ENCODE measurements at regions not wholly inside any gene's neighbourhood (a gene's known extent, or its start where the extent isn't known, plus 50 kb on each side); places are given as distances from the start of the nearest gene placed in this dataset.
"Not testable (repeated sequence)": the region's sequence is repeated elsewhere in the genome, so short reads cannot be mapped to it uniquely, and the experiment has no call there.

GRCh38 chr16:77048085-77048484 is 142.9 kb upstream of the MON1B start:
- DNase-seq (no peak), ATAC-seq (no peak)
- no peaks in the 10 kb centered on the region for H3K4me1 Mint-ChIP-seq (ENCODE audit: low read depth)
- no peak overlapping the region for H3K4me3 Mint-ChIP-seq
- H3K27me3 Mint-ChIP-seq (ENCODE audit: low read depth): no peaks in the 10 kb centered on the region
- no peaks in the 10 kb centered on the region for H3K36me3 Mint-ChIP-seq (ENCODE audit: insufficient read depth)
- H3K9me3 Mint-ChIP-seq: no peaks in the 10 kb centered on the region

- Mint-ChIP-seq H3K27me3 (ENCODE audit: low read depth) (no peaks in the 10 kb centered on the region), H3K9me3 (no peaks in the 10 kb centered on the region), H3K4me3 (no peak overlapping the region), H3K36me3 (ENCODE audit: insufficient read depth) (no peaks in the 10 kb centered on the region), H3K4me1 (ENCODE audit: low read depth) (no peaks in the 10 kb centered on the region)
- ATAC-seq: no peak
- DNase-seq: no peak
Measured at GRCh38 chr16:77049577-77049976, 141.4 kb upstream of the MON1B start.

- H3K27me3 Mint-ChIP-seq (ENCODE audit: low read depth); H3K9me3 Mint-ChIP-seq; H3K4me1 Mint-ChIP-seq (ENCODE audit: low read depth); H3K36me3 Mint-ChIP-seq (ENCODE audit: insufficient read depth); H3K4me3 Mint-ChIP-seq; DNase-seq; ATAC-seq: not testable (repeated sequence)
Measured at GRCh38 chr16:77056597-77056996, 134.4 kb upstream of the MON1B start.

GRCh38 chr16:77057161-77057774 is 133.7 kb upstream of the MON1B start:
- no peak overlapping the region for H3K4me3 Mint-ChIP-seq

GRCh38 chr16:77059446-77059845 is 131.5 kb upstream of the MON1B start:
- Mint-ChIP-seq H3K27me3 (ENCODE audit: low read depth) (no peaks in the 10 kb centered on the region), H3K4me3 (no peak overlapping the region), H3K9me3 (peaks cover 8% of the 10 kb centered on the region), H3K4me1 (ENCODE audit: low read depth) (no peaks in the 10 kb centered on the region), H3K36me3 (ENCODE audit: insufficient read depth) (no peaks in the 10 kb centered on the region)
- DNase-seq (no peak), ATAC-seq (no peak)

More at GRCh38 chr16:77057161-77057774, 133.7 kb upstream of the MON1B start:
- no peaks in the 10 kb centered on the region for H3K4me1 Mint-ChIP-seq (ENCODE audit: low read depth)
- no peaks in the 10 kb centered on the region for H3K27me3 Mint-ChIP-seq (ENCODE audit: low read depth)
- H3K9me3 Mint-ChIP-seq: peaks cover 8% of the 10 kb centered on the region
- H3K36me3 Mint-ChIP-seq (ENCODE audit: insufficient read depth): no peaks in the 10 kb centered on the region
- DNase-seq: no peak
- ATAC-seq: no peak

- Mint-ChIP-seq H3K36me3 (ENCODE audit: insufficient read depth) (no peaks in the 10 kb centered on the region), H3K4me3 (no peak overlapping the region), H3K27me3 (ENCODE audit: low read depth) (no peaks in the 10 kb centered on the region), H3K4me1 (ENCODE audit: low read depth) (no peaks in the 10 kb centered on the region), H3K9me3 (peaks cover 8% of the 10 kb centered on the region)
- ATAC-seq (no peak), DNase-seq (no peak)
Measured at GRCh38 chr16:77060614-77061013, 130.4 kb upstream of the MON1B start.

- no peak overlapping the region for H3K4me3 Mint-ChIP-seq
- no peaks in the 10 kb centered on the region for H3K36me3 Mint-ChIP-seq (ENCODE audit: insufficient read depth)
- no peaks in the 10 kb centered on the region for H3K27me3 Mint-ChIP-seq (ENCODE audit: low read depth)
- H3K4me1 Mint-ChIP-seq (ENCODE audit: low read depth): no peaks in the 10 kb centered on the region
- no peaks in the 10 kb centered on the region for H3K9me3 Mint-ChIP-seq
- ATAC-seq (no peak), DNase-seq (no peak)
Measured at GRCh38 chr16:77062878-77063675, 127.9 kb upstream of the MON1B start.

- ATAC-seq (no peak), DNase-seq (no peak)
- no peaks in the 10 kb centered on the region for H3K4me1 Mint-ChIP-seq (ENCODE audit: low read depth)
- no peaks in the 10 kb centered on the region for H3K36me3 Mint-ChIP-seq (ENCODE audit: insufficient read depth)
- H3K27me3 Mint-ChIP-seq (ENCODE audit: low read depth): no peaks in the 10 kb centered on the region
- no peaks in the 10 kb centered on the region for H3K9me3 Mint-ChIP-seq
- H3K4me3 Mint-ChIP-seq: no peak overlapping the region
Measured at GRCh38 chr16:77063676-77064016, 127.3 kb upstream of the MON1B start.

GRCh38 chr16:77064037-77064436 is 127.0 kb upstream of the MON1B start:
- Mint-ChIP-seq H3K4me3 (no peak overlapping the region), H3K36me3 (ENCODE audit: insufficient read depth) (no peaks in the 10 kb centered on the region), H3K27me3 (ENCODE audit: low read depth) (no peaks in the 10 kb centered on the region), H3K9me3 (no peaks in the 10 kb centered on the region), H3K4me1 (ENCODE audit: low read depth) (no peaks in the 10 kb centered on the region)
- no peak for DNase-seq
- ATAC-seq: no peak

- H3K36me3 Mint-ChIP-seq (ENCODE audit: insufficient read depth): no peaks in the 10 kb centered on the region
- ATAC-seq: no peak
- no peak for DNase-seq
- H3K9me3 Mint-ChIP-seq: no peaks in the 10 kb centered on the region
- no peaks in the 10 kb centered on the region for H3K4me1 Mint-ChIP-seq (ENCODE audit: low read depth)
- H3K27me3 Mint-ChIP-seq (ENCODE audit: low read depth): peaks cover 5% of the 10 kb centered on the region
- H3K4me3 Mint-ChIP-seq: no peak overlapping the region
Measured at GRCh38 chr16:77066896-77067496, 124.0 kb upstream of the MON1B start.

GRCh38 chr16:77067900-77068299 is 123.1 kb upstream of the MON1B start:
- Mint-ChIP-seq H3K4me1 (ENCODE audit: low read depth) (no peaks in the 10 kb centered on the region), H3K27me3 (ENCODE audit: low read depth) (peaks cover 5% of the 10 kb centered on the region), H3K9me3 (no peaks in the 10 kb centered on the region), H3K4me3 (no peak overlapping the region), H3K36me3 (ENCODE audit: insufficient read depth) (no peaks in the 10 kb centered on the region)
- DNase-seq: no peak
- no peak for ATAC-seq

GRCh38 chr16:77068402-77068801 is 122.6 kb upstream of the MON1B start:
- H3K27me3 Mint-ChIP-seq (ENCODE audit: low read depth): peaks cover 5% of the 10 kb centered on the region
- no peaks in the 10 kb centered on the region for H3K9me3 Mint-ChIP-seq
- no peak overlapping the region for H3K4me3 Mint-ChIP-seq
- DNase-seq (no peak), ATAC-seq (no peak)
- no peaks in the 10 kb centered on the region for H3K4me1 Mint-ChIP-seq (ENCODE audit: low read depth)
- H3K36me3 Mint-ChIP-seq (ENCODE audit: insufficient read depth): no peaks in the 10 kb centered on the region

- Mint-ChIP-seq H3K4me1 (ENCODE audit: low read depth) (no peaks in the 10 kb centered on the region), H3K4me3 (no peak overlapping the region), H3K9me3 (no peaks in the 10 kb centered on the region), H3K36me3 (ENCODE audit: insufficient read depth) (no peaks in the 10 kb centered on the region), H3K27me3 (ENCODE audit: low read depth) (peaks cover 5% of the 10 kb centered on the region)
- DNase-seq: no peak
- ATAC-seq: no peak
Measured at GRCh38 chr16:77069929-77070328, 121.1 kb upstream of the MON1B start.

- Mint-ChIP-seq H3K36me3 (ENCODE audit: insufficient read depth) (no peaks in the 10 kb centered on the region), H3K4me1 (ENCODE audit: low read depth) (no peaks in the 10 kb centered on the region), H3K4me3 (no peak overlapping the region), H3K27me3 (ENCODE audit: low read depth) (peaks cover 5% of the 10 kb centered on the region), H3K9me3 (no peaks in the 10 kb centered on the region)
- DNase-seq: no peak
- ATAC-seq: no peak
Measured at GRCh38 chr16:77070683-77071082, 120.3 kb upstream of the MON1B start.

GRCh38 chr16:77076839-77077238 is 114.2 kb upstream of the MON1B start:
- Mint-ChIP-seq H3K4me1 (ENCODE audit: low read depth) (no peaks in the 10 kb centered on the region), H3K9me3 (no peaks in the 10 kb centered on the region), H3K4me3 (no peak overlapping the region), H3K36me3 (ENCODE audit: insufficient read depth) (no peaks in the 10 kb centered on the region), H3K27me3 (ENCODE audit: low read depth) (no peaks in the 10 kb centered on the region)
- ATAC-seq (no peak), DNase-seq (no peak)

Data from activated T-cell treated with anti-CD3 and anti-CD28 coated beads, Interleukin-2, amount 50 U/mL, for 4 hours (primary cell).